HG03442 (cell line): ENCODE measurements at regions not wholly inside any gene's neighbourhood (a gene's known extent, or its start where the extent isn't known, plus 50 kb on each side); places are given as distances from the start of the nearest gene placed in this dataset.

Experiments used
- ATAC-seq: cut with Tn5 transposase; IDR thresholded peaks from one replicate; pipeline ENCODE4 v1.9.1; 2021; ENCODE audit warnings: mild to moderate bottlenecking, moderate library complexity; ENCODE audit not compliant: unreplicated experiment

GRCh38 chr1:34328281-34328799, 151.6 kb downstream of the C1orf94 start:
- ATAC-seq = no peak

- no peak for ATAC-seq
Observed at GRCh38 chr1:34330061-34330460, 153.4 kb downstream of the C1orf94 start.

GRCh38 chr1:34331020-34331926, 154.6 kb downstream of the C1orf94 start:
- ATAC-seq = no peak

GRCh38 chr1:34332996-34333395, 156.3 kb downstream of the C1orf94 start:
- no peak for ATAC-seq

- no peak for ATAC-seq
Observed at GRCh38 chr1:34338871-34339270, 162.2 kb downstream of the C1orf94 start.

GRCh38 chr1:34341896-34342295, 165.2 kb downstream of the C1orf94 start:
- ATAC-seq = no peak

- ATAC-seq = no peak
Observed at GRCh38 chr1:34342334-34342733, 165.6 kb downstream of the C1orf94 start.

GRCh38 chr1:34346128-34346527, 169.4 kb downstream of the C1orf94 start:
- no peak for ATAC-seq

- ATAC-seq = no peak
Observed at GRCh38 chr1:34353409-34353808, 176.7 kb downstream of the C1orf94 start.

GRCh38 chr1:34354367-34354766, 177.7 kb downstream of the C1orf94 start:
- ATAC-seq = no peak

GRCh38 chr1:34356853-34357252, 180.1 kb downstream of the C1orf94 start:
- no peak for ATAC-seq

GRCh38 chr1:34358636-34359035, 181.9 kb downstream of the C1orf94 start:
- no peak for ATAC-seq

- no peak for ATAC-seq
Observed at GRCh38 chr1:34359411-34359810, 182.7 kb downstream of the C1orf94 start.

GRCh38 chr1:34360574-34360973, 183.9 kb downstream of the C1orf94 start:
- ATAC-seq = no peak

- no peak for ATAC-seq
Observed at GRCh38 chr1:34361121-34361520, 184.4 kb downstream of the C1orf94 start.

- no peak for ATAC-seq
Observed at GRCh38 chr1:34361781-34362357, 185.2 kb downstream of the C1orf94 start.

- no peak for ATAC-seq
Observed at GRCh38 chr1:34362949-34363348, 186.2 kb downstream of the C1orf94 start.

- ATAC-seq = no peak
Observed at GRCh38 chr1:34363447-34363846, 186.7 kb downstream of the C1orf94 start.

- no peak for ATAC-seq
Observed at GRCh38 chr1:34363915-34364314, 187.2 kb downstream of the C1orf94 start.

- no peak for ATAC-seq
Observed at GRCh38 chr1:34364376-34364775, 187.7 kb downstream of the C1orf94 start.

GRCh38 chr1:34365295-34365694, 188.6 kb downstream of the C1orf94 start:
- no peak for ATAC-seq
